ENCODE measurements at regions not wholly inside any gene's neighbourhood (a gene's known extent, or its start where the extent isn't known, plus 50 kb on each side); places are given as distances from the start of the nearest gene placed in this dataset.

- no peak overlapping the region for H3K27ac ChIP-seq
- no peaks in the 10 kb centered on the region for H3K4me1 ChIP-seq
- peaks cover 0 to 23% of the 10 kb centered on the region in 2 donors for H3K27me3 ChIP-seq
- intact Hi-C loops (cut with DNase I; ENCODE audit: low total_unique reads), result no loop called here
- no peaks in the 10 kb centered on the region for H3K36me3 ChIP-seq
- no peak overlapping the region for H3K4me3 ChIP-seq
- no peaks in the 10 kb centered on the region for H3K9me3 ChIP-seq
- TF ChIP-seq POLR2AphosphoS5 (IDR thresholded peaks at IDR 0.05) (no peak), POLR2A (IDR thresholded peaks at IDR 0.05) (no peak), CTCF (IDR thresholded peaks at IDR 0.05) (no peak)
- peak in 1 of 2 donors; percentile 33 for DNase-seq (ENCODE audit: low spot score in 2 of 2)
Observed at GRCh38 chr22:44411226-44412135, 86.6 kb downstream of the RTL6 start.

GRCh38 chr22:44410451-44410991 is 87.5 kb downstream of the RTL6 start:
- peak in 1 of 2 donors; percentile 45 for DNase-seq (ENCODE audit: low spot score in 2 of 2)
- TF ChIP-seq POLR2AphosphoS5 (IDR thresholded peaks at IDR 0.05) (no peak), POLR2A (IDR thresholded peaks at IDR 0.05) (no peak), CTCF (IDR thresholded peaks at IDR 0.05) (no peak)
- intact Hi-C loops (cut with DNase I; ENCODE audit: low total_unique reads), result no loop called here
- no peak overlapping the region for H3K27ac ChIP-seq
- peaks cover 0 to 23% of the 10 kb centered on the region in 2 donors for H3K27me3 ChIP-seq
- H3K4me1 ChIP-seq, result no peaks in the 10 kb centered on the region
- no peak overlapping the region for H3K4me3 ChIP-seq
- H3K9me3 ChIP-seq, result no peaks in the 10 kb centered on the region
- no peaks in the 10 kb centered on the region for H3K36me3 ChIP-seq

GRCh38 chr22:44409974-44410316 is 88.1 kb downstream of the RTL6 start:
- Histone ChIP-seq H3K27me3 (peaks cover 0 to 23% of the 10 kb centered on the region in 2 donors), H3K4me3 (no peak overlapping the region), H3K36me3 (no peaks in the 10 kb centered on the region), H3K9me3 (no peaks in the 10 kb centered on the region), H3K27ac (no peak overlapping the region), H3K4me1 (no peaks in the 10 kb centered on the region)
- no peak for DNase-seq (ENCODE audit: low spot score in 2 of 2)
- TF ChIP-seq POLR2AphosphoS5 (IDR thresholded peaks at IDR 0.05), result no peak
- no peak for TF ChIP-seq CTCF (IDR thresholded peaks at IDR 0.05)
- no peak for TF ChIP-seq POLR2A (IDR thresholded peaks at IDR 0.05)
- intact Hi-C loops (cut with DNase I; ENCODE audit: low total_unique reads), result no loop called here

GRCh38 chr22:44409211-44409973 is 88.6 kb downstream of the RTL6 start:
- H3K4me1 ChIP-seq, result no peaks in the 10 kb centered on the region
- H3K27me3 ChIP-seq, result peaks cover 0 to 23% of the 10 kb centered on the region in 2 donors
- TF ChIP-seq CTCF (IDR thresholded peaks at IDR 0.05) (no peak), POLR2AphosphoS5 (IDR thresholded peaks at IDR 0.05) (no peak), POLR2A (IDR thresholded peaks at IDR 0.05) (no peak)
- H3K9me3 ChIP-seq, result no peaks in the 10 kb centered on the region
- H3K36me3 ChIP-seq, result no peaks in the 10 kb centered on the region
- intact Hi-C loops (cut with DNase I; ENCODE audit: low total_unique reads), result no loop called here
- H3K27ac ChIP-seq, result no peak overlapping the region
- peak in 1 of 2 donors; percentile 49 for DNase-seq (ENCODE audit: low spot score in 2 of 2)
- H3K4me3 ChIP-seq, result no peak overlapping the region

- H3K4me3 ChIP-seq, result no peak overlapping the region
- intact Hi-C loops (cut with DNase I; ENCODE audit: low total_unique reads), result no loop called here
- H3K36me3 ChIP-seq, result no peaks in the 10 kb centered on the region
- DNase-seq (ENCODE audit: low spot score in 2 of 2), result peak in 1 of 2 donors; percentile 10
- no peaks in the 10 kb centered on the region for H3K9me3 ChIP-seq
- no peaks in the 10 kb centered on the region for H3K4me1 ChIP-seq
- no peak overlapping the region for H3K27ac ChIP-seq
- TF ChIP-seq CTCF (IDR thresholded peaks at IDR 0.05), result no peak
- TF ChIP-seq POLR2AphosphoS5 (IDR thresholded peaks at IDR 0.05), result no peak
- TF ChIP-seq POLR2A (IDR thresholded peaks at IDR 0.05), result no peak
- H3K27me3 ChIP-seq, result peaks cover 0 to 23% of the 10 kb centered on the region in 2 donors
Observed at GRCh38 chr22:44408829-44409192, 89.2 kb downstream of the RTL6 start.
